ENCODE measurements at regions not wholly inside any gene's neighbourhood (a gene's known extent, or its start where the extent isn't known, plus 50 kb on each side); places are given as distances from the start of the nearest gene placed in this dataset.
A peak's percentile ranks its signal among the peaks of the same experiment; 100 is the strongest.
"Not testable (repeated sequence)": the region's sequence is repeated elsewhere in the genome, so short reads cannot be mapped to it uniquely, and the experiment has no call there.

DNA sequence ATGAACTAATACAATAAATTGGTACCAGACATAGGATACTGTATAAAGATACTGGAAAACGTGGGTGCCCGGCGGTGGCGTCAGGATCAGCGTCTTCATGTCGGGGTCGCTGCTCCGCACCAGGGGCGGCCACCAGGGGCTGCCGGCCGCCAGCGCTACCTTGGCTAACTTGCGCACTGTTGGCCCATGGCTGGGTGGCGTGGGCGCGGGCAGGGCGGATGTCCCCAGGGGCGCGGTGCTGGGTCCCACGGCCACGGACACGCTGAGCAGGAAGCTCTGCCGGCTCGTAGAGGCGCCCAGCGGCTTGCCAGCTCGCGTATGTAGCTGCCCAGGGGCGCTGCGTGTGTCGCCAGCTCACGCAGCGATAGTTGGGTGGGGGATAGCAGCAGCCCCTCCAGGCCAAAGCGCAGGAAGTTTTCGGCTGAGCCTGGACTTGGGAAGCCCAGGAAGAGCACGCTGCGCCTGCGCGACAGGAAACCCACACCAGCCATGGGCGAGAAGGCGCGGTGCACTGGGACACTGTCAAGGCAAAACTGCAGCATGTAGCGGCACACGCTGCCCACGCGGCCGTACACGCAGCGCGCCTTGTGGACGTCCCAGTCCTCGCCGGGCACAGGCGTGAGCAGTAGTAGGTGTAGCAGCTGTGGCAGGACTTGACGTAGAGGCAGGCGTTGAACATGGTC lies 299.9 kb downstream of the CCDC74A start:
- TF ChIP-seq ZFX (IDR thresholded peaks at IDR 0.05) = no peak
- no peak for TF ChIP-seq CTCF (conservative IDR thresholded peaks at IDR 0.05)

DNA sequence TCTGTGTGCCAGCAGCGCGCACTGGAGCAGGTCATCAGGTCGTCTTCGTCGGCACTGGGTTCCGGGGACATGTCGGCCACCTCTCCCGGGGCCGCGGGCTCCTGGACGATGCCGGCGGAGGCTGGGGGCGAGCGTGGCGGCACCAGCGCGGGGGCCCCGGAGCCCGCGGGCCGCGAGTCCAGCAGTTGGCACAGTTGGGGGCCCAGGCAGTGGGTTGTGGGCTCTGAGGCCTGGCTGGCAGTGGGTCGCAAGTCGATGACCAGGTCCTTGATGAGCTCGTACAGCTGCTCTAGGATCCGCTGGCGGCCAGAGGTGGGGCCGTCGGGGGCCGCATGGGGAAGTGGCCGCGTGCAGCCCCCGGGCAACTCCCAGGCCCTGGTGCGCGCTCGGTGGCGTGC lies 300.5 kb downstream of the CCDC74A start:
- no peak overlapping the region for H3K27ac ChIP-seq
- TF ChIP-seq ZFX (IDR thresholded peaks at IDR 0.05) = no peak
- no peak for TF ChIP-seq CTCF (conservative IDR thresholded peaks at IDR 0.05)

More for the DNA sequence above, 299.9 kb downstream of the CCDC74A start:
- H3K27ac ChIP-seq = no peak overlapping the region

DNA sequence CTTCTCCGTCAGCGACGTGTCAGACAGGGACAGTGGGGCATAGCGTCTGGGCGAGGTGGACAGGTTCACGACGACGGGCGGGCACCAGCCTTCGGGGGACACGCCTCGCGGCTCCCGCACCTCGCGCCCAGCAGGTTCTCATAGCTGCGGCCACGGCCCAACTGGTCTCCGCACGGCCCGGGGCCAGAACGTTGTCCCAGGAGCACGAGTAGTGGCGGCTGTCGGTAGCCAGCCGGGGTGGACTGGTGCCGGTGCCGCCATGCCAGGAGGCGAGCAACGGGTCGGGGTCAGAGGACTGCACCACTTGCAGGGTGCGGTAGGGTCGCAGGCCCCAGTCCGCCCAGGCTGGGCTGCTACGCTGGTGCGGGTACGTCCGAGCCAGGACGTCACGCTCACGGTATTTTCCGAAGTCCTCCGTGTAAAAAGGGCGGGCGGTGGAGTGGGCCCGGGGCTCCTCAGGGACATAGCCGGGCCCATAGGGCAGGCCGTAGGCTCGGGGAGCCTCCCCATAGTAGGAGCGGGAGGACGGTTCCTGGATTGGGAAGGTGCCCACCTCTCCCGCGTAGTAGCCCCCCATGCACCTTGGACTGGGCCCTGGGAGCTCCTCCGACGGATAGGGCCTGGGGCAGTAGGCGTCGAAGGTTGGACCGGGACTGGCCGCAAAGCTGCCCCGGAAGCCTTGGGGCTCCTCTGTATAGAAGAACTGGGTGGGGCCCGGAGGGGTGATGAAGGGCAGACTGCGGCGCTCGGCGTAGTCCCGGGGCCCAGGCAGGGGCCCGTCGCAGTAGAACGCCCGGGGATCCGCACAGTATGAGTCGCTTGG lies 301.2 kb downstream of the CCDC74A start:
- not testable (repeated sequence) for H3K27ac ChIP-seq

GRCh38 chr2:131829456-131830241 lies 302.0 kb downstream of the CCDC74A start:
- H3K27ac ChIP-seq = not testable (repeated sequence)

DNA sequence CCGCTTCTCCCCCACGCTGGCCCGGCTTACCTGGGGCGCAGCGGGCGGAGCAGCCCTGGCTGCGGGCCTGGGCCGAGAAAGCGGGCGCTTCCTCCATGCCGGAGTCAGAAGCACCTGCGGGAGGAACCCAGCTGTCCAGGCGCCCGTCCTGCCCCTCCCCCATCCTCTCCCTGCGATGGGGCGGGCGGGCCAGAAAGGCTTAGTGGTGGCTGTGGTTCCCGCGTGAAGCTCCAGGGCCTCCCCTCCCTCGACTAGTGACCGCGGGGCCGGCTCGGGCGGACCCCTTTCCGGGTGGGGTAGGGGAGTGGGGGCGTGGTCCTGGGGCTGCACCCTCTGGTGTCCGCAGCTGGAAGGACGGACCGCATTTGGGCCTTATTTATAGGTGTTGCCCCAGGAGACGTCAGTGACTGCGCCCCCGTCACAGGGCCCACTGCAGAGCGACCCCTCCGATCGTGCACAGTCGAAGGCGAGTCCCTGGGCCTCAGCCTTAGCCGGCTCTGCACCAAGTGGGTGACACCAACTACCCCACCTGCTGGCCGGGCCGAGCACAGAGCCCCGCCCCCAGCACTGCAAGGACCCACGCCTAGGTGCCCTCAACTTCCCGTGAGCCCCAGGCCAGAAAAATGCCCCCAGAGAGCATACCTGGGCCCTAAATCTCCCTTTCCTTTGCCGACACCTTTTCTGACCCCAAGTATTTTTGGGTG lies 302.7 kb downstream of the CCDC74A start:
- H3K27ac ChIP-seq = not testable (repeated sequence)
- TF ChIP-seq CTCF (conservative IDR thresholded peaks at IDR 0.05) = 0 out of 2 replicates have a peak, but pooled peaks have one; percentile 5

DNA sequence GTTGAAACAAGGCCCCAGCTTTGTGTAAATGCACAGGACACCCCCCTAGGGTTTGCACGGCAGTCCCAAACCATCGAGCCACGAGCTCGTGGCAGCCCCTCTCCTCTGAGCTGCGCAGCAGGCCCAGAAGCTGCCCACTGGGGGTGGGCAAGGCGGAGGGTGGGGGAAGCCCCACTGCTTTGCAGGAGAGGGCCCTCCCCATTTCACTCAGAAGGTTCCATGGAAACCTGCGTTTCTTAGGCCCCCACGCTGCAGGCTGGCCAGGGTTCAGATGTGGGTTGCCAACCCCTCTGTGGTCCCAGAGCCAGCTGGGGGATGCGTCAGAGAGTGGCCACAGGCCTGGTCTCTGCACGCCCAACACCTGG lies 303.2 kb downstream of the CCDC74A start:
- H3K27ac ChIP-seq = not testable (repeated sequence)

DNA sequence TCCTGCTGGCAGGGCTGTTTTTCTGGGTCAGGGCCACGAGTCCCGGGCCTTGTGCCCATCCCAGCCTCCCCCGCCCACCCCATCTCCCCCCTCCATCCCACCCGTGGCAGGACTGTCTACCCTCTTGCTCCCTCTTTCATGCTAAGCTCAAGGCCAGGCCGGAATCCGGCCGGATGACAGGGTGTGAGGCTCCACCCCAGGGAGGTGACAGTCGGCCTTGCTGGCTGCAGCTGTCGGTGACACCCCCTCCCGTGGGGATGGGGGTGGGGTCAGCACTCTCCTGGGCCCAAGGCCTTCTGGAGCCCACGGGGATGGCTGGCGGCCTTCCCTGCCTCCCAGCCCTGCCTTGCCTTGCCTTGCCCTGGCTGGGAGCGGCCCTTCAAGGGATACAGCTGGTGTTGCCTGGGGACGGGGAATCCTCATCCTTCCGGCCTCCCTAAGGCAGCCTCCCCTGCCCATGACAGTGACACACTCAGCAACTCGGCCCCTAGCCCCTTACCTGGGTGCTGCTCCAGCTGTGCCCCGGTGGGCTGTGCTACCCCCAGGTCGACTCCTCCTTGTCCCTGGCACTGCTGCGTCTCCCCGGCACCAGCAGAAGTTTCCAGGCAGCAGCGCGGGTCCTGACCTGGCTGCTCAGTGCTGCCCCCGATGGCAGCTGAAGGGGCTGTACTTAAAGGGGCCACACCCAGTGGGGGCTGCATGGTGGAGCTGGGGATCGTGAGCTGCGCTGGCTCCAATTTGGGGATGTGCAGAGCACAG lies 303.9 kb downstream of the CCDC74A start:
- H3K27ac ChIP-seq = not testable (repeated sequence)

GRCh38 chr2:131832209-131832780 lies 304.6 kb downstream of the CCDC74A start:
- not testable (repeated sequence) for H3K27ac ChIP-seq

DNA sequence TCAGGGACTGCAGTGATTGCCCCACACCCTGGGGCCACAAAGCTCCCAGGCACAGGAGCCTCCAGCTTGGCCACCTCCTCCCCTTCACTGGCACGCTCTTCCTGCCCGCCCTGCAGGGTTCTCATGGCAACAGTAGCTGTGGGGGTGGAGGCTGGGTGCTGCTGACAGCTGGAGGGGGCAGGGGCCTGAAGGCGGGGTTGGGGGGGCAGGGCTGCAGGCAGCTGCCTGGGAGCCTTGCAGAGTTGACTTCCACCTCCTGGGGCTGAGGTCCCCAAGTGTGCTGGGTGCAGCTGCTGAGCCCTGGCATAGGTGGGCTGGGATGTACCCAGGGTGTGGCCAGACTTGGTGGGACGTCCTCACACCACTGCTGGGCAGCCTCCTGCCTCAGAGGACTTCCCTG lies 305.2 kb downstream of the CCDC74A start:
- H3K27ac ChIP-seq = not testable (repeated sequence)

DNA sequence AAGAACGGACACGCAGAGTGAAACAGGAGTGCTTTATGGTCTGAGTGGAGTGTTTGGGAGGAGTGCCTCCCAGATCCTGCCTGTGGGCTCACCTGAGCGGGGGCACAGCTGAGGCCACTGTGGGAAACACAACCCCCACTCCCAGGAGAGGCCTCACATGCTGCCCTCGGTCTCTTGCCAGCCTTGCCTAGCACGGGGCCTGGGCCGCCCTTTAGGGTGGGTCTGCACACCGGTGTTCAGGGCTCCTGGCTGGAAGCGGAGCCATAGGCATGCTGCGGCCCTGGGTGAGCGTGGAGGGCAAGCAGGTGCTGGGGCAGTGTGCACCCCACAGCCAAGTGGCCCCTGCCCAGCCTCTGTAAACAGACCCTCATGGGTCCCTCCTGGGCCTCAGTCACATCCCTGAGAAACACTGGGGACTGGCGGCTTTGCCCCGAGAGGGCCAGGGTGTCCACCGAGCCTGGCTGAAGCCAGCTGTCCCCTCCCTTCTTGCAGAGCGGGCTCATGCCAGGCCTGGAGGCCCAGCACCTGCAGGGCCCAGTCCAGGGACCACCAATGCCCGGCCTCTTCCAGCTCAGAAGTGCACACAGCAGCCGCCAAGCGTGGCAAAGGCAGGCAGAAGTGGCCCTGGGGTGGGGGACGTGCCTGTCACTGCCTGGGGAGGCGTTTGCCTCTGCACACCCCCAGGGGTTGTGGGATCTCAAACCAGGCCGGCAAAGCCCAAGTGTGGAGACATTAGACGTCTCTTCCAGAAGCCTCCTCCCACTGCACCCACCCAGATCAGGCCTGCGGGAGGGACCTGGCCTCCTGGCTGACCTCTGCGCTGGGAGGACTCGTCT lies 305.9 kb downstream of the CCDC74A start:
- not testable (repeated sequence) for H3K27ac ChIP-seq

DNA sequence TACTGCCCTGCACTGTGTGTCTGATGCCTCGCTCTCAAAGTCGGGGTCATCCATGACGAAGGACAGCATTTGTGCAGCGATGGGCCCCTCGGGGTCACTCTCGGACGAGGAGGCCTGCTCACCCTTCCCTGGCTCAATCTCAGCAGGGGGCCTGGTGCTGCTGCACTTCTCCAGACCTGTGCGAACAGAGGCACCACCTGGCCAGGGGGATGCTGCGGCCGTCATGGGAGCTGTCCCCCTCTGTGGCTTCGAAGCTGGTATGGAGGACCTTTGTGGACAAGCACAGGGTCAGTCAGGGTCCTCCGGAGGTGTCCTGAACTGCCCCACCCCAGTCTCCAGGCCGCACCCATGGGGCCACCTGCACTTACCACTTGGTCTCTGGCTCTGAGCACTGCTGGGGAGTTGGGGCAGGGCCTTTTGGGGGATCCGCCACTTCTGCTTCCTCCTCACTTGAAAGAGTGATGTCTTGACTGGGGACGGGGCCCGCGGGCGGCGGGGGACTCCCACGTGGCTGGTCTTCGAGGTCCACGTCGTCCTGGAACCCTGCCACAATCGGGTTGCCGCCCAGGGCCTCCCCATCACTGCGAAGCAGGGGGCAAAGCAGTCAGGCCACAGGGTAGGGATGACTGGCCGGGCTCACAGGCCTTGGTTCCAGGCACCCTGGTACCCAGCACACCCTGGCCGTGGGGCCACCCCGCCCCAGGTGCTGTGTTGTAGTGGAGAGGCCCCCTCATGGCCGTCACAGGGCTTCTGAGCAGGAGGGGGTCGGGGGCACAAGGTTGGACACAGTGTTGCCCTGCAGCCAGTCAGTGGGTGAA lies 306.7 kb downstream of the CCDC74A start:
- not testable (repeated sequence) for H3K27ac ChIP-seq

DNA sequence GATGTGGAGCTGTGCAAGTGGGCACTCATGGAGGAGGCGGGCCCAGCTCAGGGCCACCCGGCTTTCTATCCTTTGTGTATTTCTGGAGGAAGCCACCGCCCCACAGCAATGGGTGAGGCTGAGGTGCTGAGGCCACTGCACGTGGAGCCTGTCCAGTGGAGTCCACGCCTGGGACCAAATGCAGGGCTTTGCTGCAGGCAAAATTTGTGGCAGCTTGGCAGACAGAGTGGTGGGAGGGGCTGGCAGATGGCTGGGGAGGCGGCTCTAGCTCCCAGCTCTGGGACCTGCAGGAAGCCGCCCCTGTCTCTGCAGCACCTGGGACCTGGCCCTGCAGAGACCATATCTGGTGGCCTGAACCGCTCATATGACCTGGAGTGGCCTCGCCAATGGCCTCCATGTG lies 307.3 kb downstream of the CCDC74A start:
- H3K27ac ChIP-seq = not testable (repeated sequence)

Data from C4-2B (cell line).